Neural cell (in vitro differentiated cells): ENCODE measurements at regions not wholly inside any gene's neighbourhood (a gene's known extent, or its start where the extent isn't known, plus 50 kb on each side); places are given as distances from the start of the nearest gene placed in this dataset.

Experiments used
- H2AFZ ChIP-seq: fragments of 200-600, 300-800 bp; sonication (generic), shearing (Covaris generic); 2 replicates; pipeline ENCODE4 v1.6.0; 2014; ENCODE audit warnings: low read depth, mild to moderate bottlenecking, antibody characterized with exemption, low read length, moderate library complexity
- H3F3A ChIP-seq: fragments of 200-600 bp; shearing (Covaris generic); 2 replicates; pipeline ENCODE4 v1.6.1; 2016; ENCODE audit warnings: mild to moderate bottlenecking, moderate library complexity, mixed read lengths, antibody characterized with exemption, low read length; ENCODE audit not compliant: insufficient read depth, poor library complexity, severe bottlenecking
- H3K27ac ChIP-seq: fragments of 200-600, 300-800 bp; sonication (generic), shearing (Covaris generic); 2 replicates; pipeline ENCODE4 v1.5.1; 2014; ENCODE audit warnings: mild to moderate bottlenecking, low read length, moderate library complexity
- H3K27me3 ChIP-seq: fragments of 300-800, 200-600 bp; sonication (generic), shearing (Covaris generic); 2 replicates; pipeline ENCODE4 v1.6.0; 2014; ENCODE audit warnings: mild to moderate bottlenecking, low read depth, low read length, moderate library complexity; ENCODE audit not compliant: insufficient read depth
- H3K36me3 ChIP-seq: fragments of 300-800, 200-600 bp; sonication (generic), shearing (Covaris generic); 2 replicates; pipeline ENCODE4 v1.5.1; 2014; ENCODE audit warnings: mild to moderate bottlenecking, antibody characterized with exemption, low read length, moderate library complexity; ENCODE audit not compliant: insufficient read depth
- H3K4me2 ChIP-seq: fragments of 300-800, 200-600 bp; sonication (generic), shearing (Covaris generic); 2 replicates; pipeline ENCODE4 v1.6.0; 2014; ENCODE audit warnings: mild to moderate bottlenecking, low read length
- H3K4me3 ChIP-seq: fragments of 300-800, 200-600 bp; sonication (generic), shearing (Covaris generic); 2 replicates; pipeline ENCODE4 v1.5.1; 2014; ENCODE audit warnings: mild to moderate bottlenecking, low read length, moderate library complexity
- H3K79me2 ChIP-seq: fragments of 200-600 bp; shearing (Covaris generic); replicated peaks from 2 replicates; pipeline ENCODE4 v1.6.0; 2014; ENCODE audit warnings: mild to moderate bottlenecking, low read length, moderate library complexity; ENCODE audit not compliant: insufficient read depth
- H3K9ac ChIP-seq: fragments of 300-800, 200-600 bp; sonication (generic), shearing (Covaris generic); 2 replicates; pipeline ENCODE4 v1.6.1; 2016; ENCODE audit warnings: mild to moderate bottlenecking, low read length, mixed read lengths
- H3K9me2 ChIP-seq: fragments of 200-600 bp; shearing (Covaris generic); 2 replicates; pipeline ENCODE4 v1.6.1; 2016; ENCODE audit warnings: mild to moderate bottlenecking, low read length, mixed read lengths; ENCODE audit not compliant: insufficient read depth
- H3K9me3 ChIP-seq: fragments of 200-600, 300-800 bp; sonication (generic), shearing (Covaris generic); 2 replicates; pipeline ENCODE4 v1.6.1; 2016; ENCODE audit warnings: mild to moderate bottlenecking, mixed run types, low read length, moderate library complexity, mixed read lengths
- H4K20me1 ChIP-seq: fragments of 200-600 bp; shearing (Covaris generic); 2 replicates; pipeline ENCODE4 v1.6.1; 2016; ENCODE audit warnings: mild to moderate bottlenecking, mixed run types; ENCODE audit not compliant: insufficient read depth
- CTCF ChIP-seq: fragments of 450-650 bp; IDR thresholded peaks from 2 replicates; pipeline ENCODE4 v1.5.1; 2014; ENCODE audit warnings: antibody characterized with exemption, mild to moderate bottlenecking, moderate library complexity; ENCODE audit not compliant: poor library complexity, severe bottlenecking
- EP300 ChIP-seq: fragments of 450-650 bp; conservative IDR thresholded peaks from 2 replicates; pipeline ENCODE4 v1.6.1; 2014; ENCODE audit warnings: antibody characterized with exemption, mild to moderate bottlenecking, moderate library complexity; ENCODE audit not compliant: poor library complexity, severe bottlenecking
- EZH2 ChIP-seq: fragments of 200-600, 300-800 bp; shearing (Covaris generic), sonication (generic); IDR thresholded peaks from 2 replicates; pipeline ENCODE4 v1.6.1; 2014; ENCODE audit warnings: antibody characterized with exemption, low read length, borderline replicate concordance, mild to moderate bottlenecking; ENCODE audit not compliant: insufficient read depth, poor library complexity, severe bottlenecking
- MXI1 ChIP-seq: fragments of 450-650 bp; conservative IDR thresholded peaks from 2 replicates; pipeline ENCODE4 v1.6.1; 2014; ENCODE audit warnings: antibody characterized with exemption, mild to moderate bottlenecking; ENCODE audit not compliant: poor library complexity, severe bottlenecking
- POLR2AphosphoS5 ChIP-seq: IDR thresholded peaks from 2 replicates; pipeline ENCODE4 v1.6.1; 2012
- RAD21 ChIP-seq: fragments of 450-650 bp; conservative IDR thresholded peaks from 2 replicates; pipeline ENCODE4 v1.6.1; 2014; ENCODE audit warnings: antibody characterized with exemption, mild to moderate bottlenecking, moderate library complexity
- REST ChIP-seq: IDR thresholded peaks from 2 replicates; pipeline ENCODE4 v1.6.1; 2012; ENCODE audit warnings: borderline replicate concordance
- SMC3 ChIP-seq: fragments of 450-650 bp; conservative IDR thresholded peaks from 2 replicates; pipeline ENCODE4 v1.6.1; 2014; ENCODE audit warnings: antibody characterized with exemption, mild to moderate bottlenecking, moderate library complexity; ENCODE audit not compliant: poor library complexity
- TAF1 ChIP-seq: IDR thresholded peaks from 2 replicates; pipeline ENCODE4 v1.6.1; 2012; ENCODE audit warnings: low read depth

- no peaks in the 10 kb centered on the region for H3F3A ChIP-seq
- no peak overlapping the region for H3K9ac ChIP-seq
- no peaks in the 10 kb centered on the region for H3K36me3 ChIP-seq
- no peak overlapping the region for H3K4me2 ChIP-seq
- no peaks in the 10 kb centered on the region for H4K20me1 ChIP-seq
- no peak overlapping the region for H3K4me3 ChIP-seq
- TF ChIP-seq SMC3 (no peak), TAF1 (no peak), RAD21 (no peak), REST (no peak), POLR2AphosphoS5 (no peak), CTCF (no peak), MXI1 (no peak), EP300 (no peak), EZH2 (no peak)
- H2AFZ ChIP-seq, result no peak overlapping the region
- H3K9me2 ChIP-seq, result no peaks in the 10 kb centered on the region
- H3K27me3 ChIP-seq, result no peaks in the 10 kb centered on the region
- H3K27ac ChIP-seq, result no peak overlapping the region
- no peaks in the 10 kb centered on the region for H3K79me2 ChIP-seq
- no peaks in the 10 kb centered on the region for H3K9me3 ChIP-seq
Observed at GRCh38 chr5:67720162-67720772, 495.3 kb upstream of the PIK3R1 start.

GRCh38 chr5:67702008-67702407, 505.4 kb upstream of the CD180 start:
- Histone ChIP-seq H3K9me3 (peaks cover 7% of the 10 kb centered on the region), H3K4me2 (no peak overlapping the region), H3K27ac (no peak overlapping the region), H3K79me2 (no peaks in the 10 kb centered on the region), H3F3A (no peaks in the 10 kb centered on the region), H3K27me3 (no peaks in the 10 kb centered on the region), H3K4me3 (no peak overlapping the region), H3K36me3 (no peaks in the 10 kb centered on the region), H3K9ac (no peak overlapping the region), H3K9me2 (no peaks in the 10 kb centered on the region), H4K20me1 (no peaks in the 10 kb centered on the region), H2AFZ (no peak overlapping the region)
- TF ChIP-seq POLR2AphosphoS5, result no peak

DNA sequence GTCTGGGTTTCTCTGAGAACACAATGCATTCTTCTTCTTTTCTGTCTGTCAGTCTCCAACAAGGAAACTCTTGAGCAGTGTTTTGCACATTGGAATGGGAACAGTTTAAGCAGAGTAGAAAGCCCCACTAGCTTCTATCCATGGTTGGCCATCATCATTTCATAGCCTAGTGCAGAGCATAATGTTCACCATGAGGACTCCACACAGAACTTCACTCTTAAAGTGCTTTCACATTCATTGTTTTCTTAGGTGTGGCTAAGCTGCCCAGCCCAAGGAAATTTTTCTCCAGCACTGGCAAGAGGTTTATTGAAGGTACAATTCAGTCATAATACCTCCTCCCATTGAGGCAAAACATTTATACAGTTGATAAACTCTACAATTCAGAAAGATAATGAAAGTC, 503.0 kb upstream of the CD180 start:
- Histone ChIP-seq H3K36me3 (no peaks in the 10 kb centered on the region), H3K9me3 (peaks cover 7% of the 10 kb centered on the region), H2AFZ (no peak overlapping the region), H3K4me2 (no peak overlapping the region), H3K9me2 (no peaks in the 10 kb centered on the region), H3K27me3 (no peaks in the 10 kb centered on the region), H3K79me2 (no peaks in the 10 kb centered on the region), H3F3A (no peaks in the 10 kb centered on the region), H4K20me1 (no peaks in the 10 kb centered on the region), H3K27ac (no peak overlapping the region), H3K4me3 (no peak overlapping the region), H3K9ac (no peak overlapping the region)
- no peak for TF ChIP-seq RAD21
- no peak for TF ChIP-seq CTCF
- TF ChIP-seq SMC3, result no peak
